Stimulated activated CD4-positive, alpha-beta T cell treated with anti-CD3 and anti-CD28 coated beads, TNF-alpha, amount 100 ng/mL, for 24 hours (primary cell): ENCODE measurements at regions not wholly inside any gene's neighbourhood (a gene's known extent, or its start where the extent isn't known, plus 50 kb on each side); places are given as distances from the start of the nearest gene placed in this dataset.

Experiments
- DNase-seq, 3 experiments: peaks; one replicate each; pipeline ENCODE4 v3.0.0-alpha.2; 2020; ENCODE audit warnings: low read depth in 3 of 3

DNA sequence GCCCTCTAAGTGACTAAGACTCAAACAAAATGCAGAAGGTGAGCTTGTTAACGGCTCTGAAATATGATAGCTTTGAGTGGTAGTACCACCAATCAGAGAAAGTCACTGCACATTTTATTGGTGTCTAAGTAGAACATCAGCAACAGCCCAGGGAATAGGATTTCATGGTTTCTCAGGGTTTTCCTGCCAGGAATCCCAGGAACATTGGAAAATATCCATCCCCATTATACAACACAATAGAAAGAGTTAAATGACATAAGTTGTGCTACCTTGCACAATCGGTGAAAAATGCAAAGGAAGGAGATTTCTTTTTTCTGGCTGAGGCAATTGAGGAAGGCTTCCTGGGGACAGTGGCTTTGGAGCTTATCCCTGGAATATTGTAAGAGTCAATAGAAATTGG lies 283.1 kb downstream of the HLX start:
- no peak for DNase-seq

DNA sequence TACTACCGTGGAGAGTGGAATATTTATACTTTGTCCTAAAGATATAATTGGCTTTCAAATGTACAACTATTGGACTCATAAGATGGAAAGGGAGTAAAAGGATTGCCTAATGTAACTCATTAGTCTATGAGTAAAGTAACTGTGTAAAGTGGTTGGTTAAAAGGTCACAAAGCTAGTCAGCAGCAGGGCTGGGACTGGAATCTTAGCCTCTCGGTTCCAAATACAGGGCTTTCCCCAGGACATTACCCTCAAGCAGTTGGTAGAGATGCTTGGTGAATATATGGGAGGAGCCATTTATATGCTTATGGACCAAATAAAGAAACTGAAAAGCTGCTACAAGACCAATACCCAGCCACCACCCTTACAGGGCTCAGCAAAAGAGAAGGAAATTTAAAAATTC lies 283.7 kb downstream of the HLX start:
- DNase-seq: no peak

DNA sequence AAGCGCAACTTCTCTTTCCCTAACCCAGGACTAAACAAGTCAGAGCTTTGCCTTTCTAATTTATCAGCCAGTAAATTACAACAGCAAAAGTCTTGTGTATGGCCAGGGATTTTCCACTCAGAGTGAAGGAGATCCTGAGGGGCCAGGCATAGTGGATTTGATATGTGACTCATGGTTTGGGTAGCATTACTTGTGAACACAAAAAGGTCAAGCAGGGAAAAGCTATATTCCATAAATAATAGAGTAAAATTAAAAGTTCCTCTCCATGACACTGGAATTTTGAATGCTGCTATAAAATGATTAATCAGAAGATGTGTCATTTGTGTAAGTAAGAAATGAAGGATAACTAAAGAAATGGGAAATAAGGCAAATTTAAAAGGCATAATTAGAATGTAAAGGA lies 284.8 kb downstream of the HLX start:
- DNase-seq: no peak

DNA sequence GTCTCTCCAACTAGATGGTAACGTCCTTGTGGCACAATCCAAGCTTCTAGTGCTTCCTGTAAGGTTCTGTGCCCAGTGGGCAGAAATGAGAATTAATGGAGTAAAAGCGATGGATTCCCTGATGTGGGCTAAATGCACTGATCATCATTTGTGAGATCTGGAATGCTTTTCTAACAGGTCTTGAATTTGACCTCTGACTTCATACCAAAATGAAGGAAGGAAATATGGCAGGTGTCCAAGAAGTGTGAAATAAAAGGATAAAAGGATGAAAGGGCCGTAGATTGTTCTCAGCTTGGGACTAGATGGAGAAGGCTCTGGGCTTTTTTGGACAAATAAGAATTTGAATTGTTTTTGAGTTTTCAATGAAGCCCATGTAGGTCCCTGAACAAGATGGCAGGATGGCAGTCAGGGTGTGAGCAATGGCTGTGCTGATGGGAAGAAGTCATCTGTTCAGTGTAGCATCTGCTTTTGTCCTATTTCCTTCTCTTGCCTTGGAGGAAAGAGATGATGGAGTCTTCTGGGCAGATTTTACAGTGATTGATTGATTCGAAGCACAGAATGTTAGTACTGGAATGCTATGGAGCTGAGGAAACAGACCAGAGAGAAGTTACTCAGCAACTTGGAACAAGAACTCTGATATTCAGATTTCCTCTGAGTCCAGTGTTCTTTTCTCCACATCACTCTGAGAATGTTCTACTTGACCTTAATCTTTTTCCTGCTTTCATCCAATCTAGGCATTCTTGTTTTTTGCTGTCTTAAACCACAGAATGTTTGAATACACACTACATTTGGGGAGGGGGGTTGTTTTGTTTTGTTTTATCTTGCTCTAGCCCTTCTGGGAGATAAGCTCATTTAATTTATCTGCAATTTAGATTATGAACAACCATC lies 286.0 kb downstream of the HLX start:
- no peak for DNase-seq

DNA sequence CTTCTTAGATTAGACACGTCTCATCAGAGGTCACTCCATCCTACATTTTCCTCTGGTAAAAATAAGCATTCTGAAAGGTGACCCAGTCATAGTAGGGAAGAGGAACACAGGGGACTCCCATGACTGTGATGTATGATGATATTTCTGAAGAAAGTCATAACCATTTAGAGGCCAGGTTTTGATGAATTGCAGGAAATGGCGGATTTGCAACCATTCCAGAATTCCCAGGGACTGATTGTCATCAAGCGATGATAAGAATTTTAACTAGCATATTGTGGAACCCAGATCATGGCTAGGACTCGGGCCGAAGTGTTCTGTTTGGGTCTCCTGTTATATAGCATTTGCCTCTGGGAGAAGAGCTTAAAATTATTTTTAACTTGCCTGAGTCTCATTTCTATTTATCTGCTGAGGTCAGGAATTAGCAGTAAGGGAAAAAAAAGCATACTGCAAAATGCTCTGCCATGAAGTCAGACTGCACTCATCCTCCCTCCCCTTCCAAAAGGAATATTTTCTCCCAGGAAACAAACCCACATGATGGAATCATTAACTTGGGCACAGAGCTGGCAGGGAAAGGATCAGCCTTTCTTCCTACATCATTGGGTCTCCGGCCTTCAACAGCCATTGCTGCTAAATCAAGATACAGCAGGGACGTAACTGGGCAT lies 286.7 kb downstream of the HLX start:
- no peak for DNase-seq

DNA sequence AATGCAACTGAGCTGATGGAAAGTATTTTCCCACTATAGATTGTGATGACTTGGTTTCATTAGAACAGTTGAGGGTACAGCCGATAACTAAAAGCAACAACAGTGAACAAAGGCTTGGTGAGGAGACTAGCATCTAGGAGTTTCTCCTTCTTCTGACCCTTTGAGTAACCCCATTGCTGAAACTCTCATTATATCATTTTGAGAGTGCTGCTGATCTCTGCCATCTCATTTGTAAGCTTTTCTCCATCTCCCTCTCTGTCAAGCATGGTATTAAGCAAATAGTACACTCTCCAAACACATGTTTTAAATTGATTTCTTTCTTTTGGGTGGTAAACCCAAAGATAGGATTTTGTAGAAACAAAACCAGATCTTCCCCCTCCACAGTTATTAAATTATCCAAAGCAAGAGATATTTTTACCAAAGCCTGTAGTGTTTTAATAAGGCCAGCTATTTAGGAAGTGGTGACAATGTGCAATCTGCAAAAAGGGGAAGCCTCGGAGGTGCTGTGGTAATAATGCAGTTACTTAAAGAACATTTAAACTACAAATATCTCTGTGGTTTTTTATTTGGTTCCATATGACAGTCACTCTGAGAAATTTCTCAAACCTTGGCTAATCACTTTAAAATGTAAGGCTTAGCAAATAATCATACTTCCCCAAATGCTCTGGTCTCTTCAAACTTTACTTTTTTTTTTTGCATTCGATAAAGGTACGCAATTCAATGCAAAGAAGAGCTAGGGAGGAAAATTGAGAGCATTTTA lies 287.5 kb downstream of the HLX start:
- no peak for DNase-seq

DNA sequence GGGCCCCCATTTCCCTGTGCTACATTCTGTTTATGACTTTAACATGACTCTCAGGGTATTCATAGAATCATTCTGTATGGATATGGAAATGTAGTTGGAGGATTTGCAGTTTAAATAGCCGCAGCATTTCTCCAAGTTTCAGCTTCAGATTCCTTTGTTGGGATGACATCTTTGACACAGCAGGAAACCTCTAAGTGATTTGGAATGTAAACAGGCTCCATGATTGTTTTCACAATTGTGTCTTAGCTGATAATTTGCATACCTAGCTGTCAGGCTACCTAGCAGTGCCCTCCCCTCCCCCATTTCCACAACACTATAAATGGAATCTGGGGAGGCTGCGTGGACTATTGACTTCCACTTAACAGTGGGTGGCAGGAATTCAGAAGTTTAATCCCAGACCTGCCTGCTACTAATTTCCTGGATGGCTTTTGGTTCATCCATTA lies 290.2 kb downstream of the HLX start:
- no peak for DNase-seq

DNA sequence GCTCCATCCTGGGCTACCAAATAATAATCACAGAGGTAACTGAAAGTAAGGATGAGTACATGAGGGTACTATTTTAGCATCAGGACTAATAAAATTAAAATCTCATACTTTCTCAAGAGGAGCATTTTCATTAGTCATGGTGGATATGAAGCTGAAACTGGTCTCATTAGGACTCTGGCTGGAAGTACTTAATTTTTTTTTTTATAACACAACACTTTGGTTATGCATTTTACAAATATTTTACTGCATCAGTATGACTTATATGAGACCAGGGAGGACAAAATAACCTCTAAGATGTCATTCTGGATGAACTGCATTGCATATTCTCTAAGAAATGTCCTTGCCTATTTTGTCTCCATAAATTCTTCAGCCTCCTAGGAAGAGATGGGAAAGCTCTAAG lies 290.9 kb downstream of the HLX start:
- DNase-seq: no peak

DNA sequence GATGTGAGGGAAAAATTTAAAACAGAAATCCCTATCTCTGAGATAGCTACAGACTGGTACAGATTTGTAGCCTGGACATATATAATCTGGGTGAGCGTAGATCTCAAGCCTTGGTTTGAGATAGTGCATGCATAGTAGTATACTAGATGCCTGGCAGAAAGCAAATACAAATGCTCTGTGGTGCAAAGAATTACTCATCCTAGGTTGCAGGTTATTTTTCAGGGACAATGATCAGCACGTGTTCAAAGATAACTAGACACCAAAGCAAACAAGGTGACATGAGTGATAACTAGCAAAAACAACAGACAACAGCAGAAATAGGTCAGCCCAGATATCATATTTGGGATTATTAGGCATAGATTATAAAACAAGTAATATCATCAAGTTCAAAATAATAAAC lies 292.5 kb downstream of the HLX start:
- no peak for DNase-seq

DNA sequence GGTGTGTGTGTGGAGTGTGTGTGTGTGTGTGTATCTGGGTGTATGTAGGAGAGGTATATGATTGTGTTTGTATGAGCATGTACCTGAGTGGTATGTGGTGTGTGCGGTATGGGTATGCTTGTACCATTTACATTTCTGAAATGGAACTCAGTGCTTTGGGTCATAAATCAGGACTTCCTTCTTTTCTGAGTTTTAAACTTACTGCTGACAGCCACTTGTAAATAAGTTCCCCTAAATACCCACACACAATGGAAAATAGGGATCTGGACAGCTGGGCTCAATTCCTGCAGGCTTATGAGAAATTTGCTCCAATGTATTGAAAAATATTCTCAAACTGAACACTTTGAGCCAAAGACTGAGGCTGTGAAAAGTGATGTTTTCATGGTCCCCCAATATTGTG lies 293.6 kb downstream of the HLX start:
- DNase-seq: no peak

DNA sequence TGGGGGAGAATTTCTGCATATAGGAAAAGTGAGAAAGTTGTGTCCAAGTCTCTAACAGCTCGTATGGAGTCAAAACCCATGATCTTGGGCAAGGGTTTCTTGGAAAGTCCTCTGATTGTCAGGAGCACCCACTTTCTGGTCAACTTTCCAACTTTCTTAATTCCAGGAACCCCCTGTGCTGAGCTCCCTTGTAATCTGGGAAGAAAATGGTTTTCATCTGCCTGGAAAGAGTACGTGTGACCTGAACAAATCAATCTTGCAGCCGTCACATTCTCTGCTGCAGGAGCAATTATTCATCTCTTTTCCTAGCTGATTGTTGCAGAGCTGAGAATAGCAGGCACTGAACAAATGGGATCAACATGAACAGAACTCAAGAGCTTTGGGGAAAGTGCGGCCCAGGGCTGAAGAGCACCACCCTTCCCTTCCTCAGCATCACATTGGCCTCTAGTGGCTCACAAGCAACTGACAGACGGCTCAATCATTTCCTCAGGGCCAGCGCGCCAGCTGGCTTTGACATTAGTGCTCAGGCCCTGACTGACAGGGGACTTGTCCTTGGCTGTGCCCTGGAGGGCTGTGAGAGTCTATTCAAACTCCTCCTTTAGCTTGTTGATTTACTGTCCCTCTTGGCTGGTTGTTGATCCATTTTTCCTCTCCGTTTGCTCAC lies 295.2 kb downstream of the HLX start:
- no peak for DNase-seq

DNA sequence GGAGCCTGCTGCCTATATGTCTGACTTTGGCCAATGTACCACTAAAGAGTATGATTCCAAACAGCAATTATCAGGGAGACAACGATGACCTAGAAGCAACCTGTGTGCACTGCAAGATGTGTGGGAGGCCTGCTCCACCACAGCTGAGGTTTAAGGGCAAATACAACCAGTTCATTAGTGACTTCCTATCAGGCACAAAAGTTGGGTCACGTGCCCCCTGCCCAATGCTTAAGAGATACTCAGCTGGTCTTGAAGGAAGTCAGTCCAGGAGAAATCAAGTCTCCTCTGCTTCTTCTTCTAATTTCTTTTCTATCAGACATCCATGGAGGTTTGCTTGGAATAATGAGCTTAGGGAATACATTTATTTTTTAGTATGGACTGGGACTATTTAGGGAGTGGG lies 296.0 kb downstream of the HLX start:
- DNase-seq: no peak

DNA sequence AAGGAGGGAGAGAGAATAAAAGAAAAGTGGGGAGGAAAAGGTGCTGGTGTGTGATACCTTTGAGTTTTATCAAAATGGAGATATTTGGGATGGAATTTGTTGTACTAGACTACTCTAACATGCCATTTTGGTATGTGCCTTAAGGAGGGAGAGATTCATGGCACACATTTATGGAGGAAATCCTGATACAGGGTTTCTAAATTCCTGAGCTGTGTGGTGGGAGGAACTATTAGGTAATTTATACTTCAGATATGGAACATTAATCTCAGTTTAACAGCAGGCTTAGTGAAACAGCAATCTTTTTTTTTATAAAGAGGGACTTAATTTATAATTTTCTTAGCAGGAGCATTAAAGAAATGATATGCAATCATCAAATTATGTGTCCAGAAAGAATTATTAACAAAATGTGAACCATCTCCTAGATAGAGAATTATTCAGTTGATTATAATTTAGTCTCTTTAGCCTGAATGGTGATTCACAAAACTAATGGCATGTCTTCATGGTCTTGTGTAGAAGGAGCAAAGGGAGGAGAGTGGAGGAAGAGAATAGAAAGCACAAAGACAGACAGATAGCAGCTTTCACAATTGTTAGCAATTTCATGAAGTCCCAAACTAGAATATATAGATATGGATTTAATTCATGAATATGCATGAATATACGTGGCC lies 301.6 kb downstream of the HLX start:
- DNase-seq: no peak

DNA sequence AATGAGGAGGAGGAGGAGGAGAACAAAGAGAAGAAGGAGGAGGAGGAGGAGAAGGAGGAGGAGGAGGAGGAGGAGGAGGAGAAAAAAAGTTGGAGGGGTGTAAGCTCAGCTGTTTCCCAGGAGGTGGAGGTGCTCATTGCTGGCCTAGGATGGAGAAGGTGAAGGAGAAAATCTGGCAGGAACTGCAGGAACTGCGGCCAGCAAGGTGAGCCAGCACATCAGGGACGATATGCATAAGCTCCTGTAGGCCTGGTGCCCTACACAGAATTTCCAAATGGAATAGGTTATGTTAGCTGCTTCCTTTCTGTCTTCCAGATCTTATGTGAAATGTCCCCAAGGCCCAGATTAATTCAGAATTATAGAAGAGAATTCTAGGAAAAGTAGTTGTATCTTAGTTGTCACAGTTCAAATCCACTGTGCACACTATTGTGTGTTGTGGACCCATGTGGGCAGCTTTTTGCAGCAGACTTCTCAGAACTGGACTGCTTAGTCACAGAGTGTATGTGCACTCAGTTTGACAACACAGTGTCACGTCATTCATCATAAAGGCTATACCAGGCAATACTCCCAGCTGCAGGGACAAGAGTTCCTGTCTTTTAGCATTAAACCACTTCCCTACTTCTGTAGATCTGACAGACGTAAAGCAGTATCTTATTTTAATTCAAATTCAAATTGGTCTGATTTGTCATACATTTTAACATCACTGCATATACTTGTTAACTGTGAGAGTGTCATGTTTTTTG lies 303.7 kb downstream of the HLX start:
- DNase-seq: no peak

DNA sequence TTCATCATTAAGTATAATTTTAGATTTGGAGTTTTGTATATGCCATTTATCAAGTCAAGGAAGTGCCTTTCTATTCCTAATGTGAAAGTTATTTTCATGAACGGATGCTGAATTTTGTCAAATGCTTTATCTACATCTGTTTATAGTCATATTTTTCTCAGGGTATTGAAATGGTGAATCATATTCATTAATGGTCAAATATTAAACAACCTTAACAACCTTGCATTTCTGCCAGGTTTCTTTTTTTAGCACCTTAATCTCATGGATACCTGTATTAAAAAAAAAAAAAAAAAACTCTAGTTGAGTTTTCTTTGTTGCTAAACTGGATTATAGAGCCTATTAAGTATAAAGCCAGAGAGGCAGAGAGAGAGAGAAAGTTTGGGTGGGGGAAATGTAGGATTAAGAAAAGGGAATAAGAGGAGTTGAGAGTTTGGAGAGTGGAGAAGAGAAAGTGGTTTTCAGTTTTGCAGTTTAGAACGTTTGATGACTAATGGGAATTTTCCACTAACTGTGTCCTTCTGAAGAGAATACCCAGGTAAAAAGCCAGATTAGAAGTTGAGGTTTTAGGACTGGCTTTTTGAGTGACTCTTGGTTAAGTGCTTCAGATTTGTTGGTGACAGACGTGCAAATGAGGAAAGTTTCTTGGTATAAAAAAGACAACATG lies 305.0 kb downstream of the HLX start:
- DNase-seq: no peak

DNA sequence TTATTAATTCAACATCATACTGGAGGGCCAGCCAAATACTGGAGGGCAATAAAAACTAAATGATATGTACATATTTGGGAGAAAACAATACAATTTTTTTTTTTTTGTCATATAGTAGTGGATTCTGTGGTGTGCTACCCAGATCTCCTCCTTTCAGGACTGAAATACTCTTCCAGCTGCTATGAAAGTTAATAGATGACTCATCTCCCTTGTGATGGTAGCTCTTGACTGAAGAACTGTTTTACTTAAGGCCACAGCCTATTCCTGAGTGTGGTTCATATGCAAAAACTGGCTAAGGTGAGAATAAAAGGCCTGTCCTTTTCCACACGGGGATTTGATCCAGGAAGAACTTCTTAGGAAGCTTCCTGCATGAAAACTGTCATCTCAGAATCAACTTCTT lies 307.9 kb downstream of the HLX start:
- DNase-seq: no peak

DNA sequence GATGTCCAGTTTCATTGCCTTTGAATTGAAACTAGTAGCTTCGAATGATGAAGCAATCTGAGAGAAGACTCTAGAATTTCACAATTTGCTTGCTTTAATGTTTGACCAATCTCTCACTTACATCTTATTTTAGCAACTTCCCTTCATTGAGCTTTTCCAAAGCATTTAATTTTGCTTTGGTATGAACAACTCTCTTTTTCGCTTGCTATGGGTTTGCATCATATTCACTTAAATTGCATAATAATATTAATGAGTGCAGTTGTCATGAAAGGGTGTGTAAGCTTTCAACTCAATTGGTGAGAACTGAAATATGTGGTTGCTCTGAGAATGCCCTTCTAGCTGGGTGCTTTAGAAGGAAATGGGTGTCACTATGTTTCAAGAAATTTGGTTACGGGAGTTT lies 309.2 kb downstream of the HLX start:
- DNase-seq: no peak

DNA sequence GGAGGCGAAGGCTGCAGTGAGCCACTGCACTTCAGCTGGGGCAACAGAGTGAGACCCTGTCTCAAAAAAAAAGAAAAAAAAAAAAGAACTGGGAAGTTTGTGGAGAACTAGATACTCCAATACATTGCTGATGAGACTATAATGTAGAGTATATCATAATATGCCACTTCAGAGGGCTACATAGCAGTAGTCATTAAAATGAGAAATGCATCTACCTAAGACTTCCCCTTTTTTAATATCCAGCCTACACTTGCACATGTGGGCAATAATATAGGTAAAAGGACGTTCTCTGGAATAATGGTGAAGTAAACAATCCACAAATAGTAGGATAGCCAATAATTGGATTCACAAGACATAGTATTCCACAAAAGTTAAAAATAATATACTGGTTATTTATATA lies 311.0 kb downstream of the HLX start:
- no peak for DNase-seq

DNA sequence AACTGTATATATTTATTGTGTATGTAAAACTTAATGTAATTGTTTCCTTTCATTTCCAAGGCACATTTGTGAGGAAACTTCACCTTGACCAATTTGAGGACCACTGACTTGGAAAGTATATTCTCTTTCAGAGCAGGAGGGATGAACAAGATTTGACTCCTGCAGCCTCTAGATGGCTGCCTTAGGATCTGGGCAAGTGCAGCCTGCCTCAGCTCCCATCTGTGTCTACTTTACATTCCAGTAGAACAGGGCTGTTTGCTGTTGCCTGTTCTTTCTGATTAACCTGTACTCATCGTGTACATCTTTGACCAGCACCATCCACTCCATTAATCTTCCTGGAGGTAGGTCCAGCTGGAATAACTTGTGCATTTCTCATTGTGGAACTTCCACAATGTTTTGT lies 312.8 kb downstream of the HLX start:
- DNase-seq: no peak

DNA sequence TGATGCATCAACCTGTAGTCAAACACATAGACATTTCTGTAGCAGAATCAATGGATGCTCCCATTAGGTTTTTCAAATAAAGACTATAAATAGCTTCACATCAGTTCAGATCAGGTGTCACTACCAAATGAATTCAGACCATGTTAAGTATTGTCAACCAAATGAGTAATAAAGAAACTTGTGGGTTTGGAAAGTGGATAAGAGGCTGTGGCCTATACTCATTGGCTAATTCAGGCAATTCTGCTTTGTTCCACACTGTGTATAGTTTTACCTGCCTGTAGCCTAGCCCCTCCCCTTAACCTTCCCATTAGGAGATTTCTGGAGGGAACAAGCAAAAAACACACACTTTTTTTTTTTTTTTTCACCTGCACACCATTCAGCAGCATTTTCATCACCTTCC lies 321.2 kb downstream of the HLX start:
- DNase-seq: no peak
